Right lobe of liver (tissue), 4 donors: ENCODE measurements at regions not wholly inside any gene's neighbourhood (a gene's known extent, or its start where the extent isn't known, plus 50 kb on each side); places are given as distances from the start of the nearest gene placed in this dataset.

Experiments
- CTCF ChIP-seq, 4 donors: fragments of 200-600 bp in 3 of 4; fragments of 450-650 bp in 1 of 4; IDR thresholded peaks; one replicate each; pipeline versions ENCODE4 v1.5.1 to v1.8.0; 2016 to 2022; ENCODE audit warnings: antibody characterized with exemption in 4 of 4, mild to moderate bottlenecking in 2 of 4
- POLR2A ChIP-seq: fragments of 450-650 bp; IDR thresholded peaks from one replicate; pipeline ENCODE4 v1.6.1; 2017; ENCODE audit warnings: antibody characterized with exemption, mild to moderate bottlenecking
- donor health status: DM: no; HTN: no; CAD: no.
- donor health status: DM: no; HTN: no; CAD: no.
- donor health status: DM: no; HTN: yes; CAD: no.

- no peak for TF ChIP-seq CTCF (IDR thresholded peaks at IDR 0.05)
- TF ChIP-seq POLR2A: no peak
These were observed 576.5 kb upstream of the CPXCR1 start for GRCh38 chrX:88170553-88170952.
